Neuronal stem cell (in vitro differentiated cells): ENCODE measurements at regions not wholly inside any gene's neighbourhood (a gene's known extent, or its start where the extent isn't known, plus 50 kb on each side); places are given as distances from the start of the nearest gene placed in this dataset.

Source experiments
- DNase-seq: peaks from one replicate; pipeline ENCODE4 v3.0.0-alpha.2; 2013; ENCODE audit warnings: low spot score
- H2AFZ ChIP-seq: one replicate; pipeline ENCODE4 v1.6.1; 2013; ENCODE audit warnings: mild to moderate bottlenecking, low read length, inconsistent platforms
- H2AK5ac ChIP-seq: 2 replicates; pipeline ENCODE4 v1.6.1; 2013; ENCODE audit warnings: low read depth, mild to moderate bottlenecking, inconsistent platforms, low read length, moderate library complexity, mixed read lengths
- H2BK120ac ChIP-seq: 2 replicates; pipeline ENCODE4 v1.6.1; 2013; ENCODE audit warnings: low read depth, mild to moderate bottlenecking, inconsistent platforms, low read length, moderate library complexity, mixed read lengths
- H2BK12ac ChIP-seq: one replicate; pipeline ENCODE4 v1.6.1; 2013; ENCODE audit warnings: low read length, inconsistent platforms
- H2BK15ac ChIP-seq: 2 replicates; pipeline ENCODE4 v1.6.1; 2013; ENCODE audit warnings: mild to moderate bottlenecking, low read length, inconsistent platforms, mixed read lengths
- H2BK5ac ChIP-seq: one replicate; pipeline ENCODE4 v1.6.1; 2013; ENCODE audit warnings: inconsistent platforms, mild to moderate bottlenecking, low read length, moderate library complexity
- H3K14ac ChIP-seq: one replicate; pipeline ENCODE4 v1.6.1; 2013; ENCODE audit warnings: low read length, inconsistent platforms
- H3K18ac ChIP-seq: 2 replicates; pipeline ENCODE4 v1.6.1; 2013; ENCODE audit warnings: low read length, inconsistent platforms
- H3K23ac ChIP-seq: 2 replicates; pipeline ENCODE4 v1.6.1; 2013; ENCODE audit warnings: low read depth, mild to moderate bottlenecking, mixed read lengths, low read length, inconsistent platforms; ENCODE audit not compliant: poor library complexity
- H3K27ac ChIP-seq: replicated peaks from 3 replicates; pipeline ENCODE4 v1.5.1; 2013; ENCODE audit warnings: low read length, inconsistent platforms
- H3K27me3 ChIP-seq, 3 experiments: 2 replicates each; pipeline ENCODE4 v1.6.1; 2013; ENCODE audit warnings: low read length in 3 of 3, mild to moderate bottlenecking in 2 of 3, inconsistent platforms in 1 of 3, low read depth in 1 of 3, mixed read lengths in 1 of 3, moderate library complexity in 1 of 3; ENCODE audit not compliant: control insufficient read depth in 3 of 3, insufficient read depth in 3 of 3
- H3K36me3 ChIP-seq, 2 donors: replicated peaks in 1 of 2; 2 replicates each; pipeline ENCODE4 v1.6.1; 2013; ENCODE audit warnings: low read length in 2 of 2; ENCODE audit not compliant: control insufficient read depth in 2 of 2, insufficient read depth in 2 of 2
- H3K4ac ChIP-seq: 2 replicates; pipeline ENCODE4 v1.6.1; 2013; ENCODE audit warnings: inconsistent platforms, mild to moderate bottlenecking, low read length, moderate library complexity
- H3K4me1 ChIP-seq, 2 donors: 1 replicate in 1 of 2; 2 replicates in 1 of 2; pipeline ENCODE4 v1.6.1; 2013; ENCODE audit warnings: low read length in 2 of 2, low read depth in 1 of 2; ENCODE audit not compliant: control insufficient read depth in 2 of 2, insufficient read depth in 1 of 2
- H3K4me2 ChIP-seq: one replicate; pipeline ENCODE4 v1.6.1; 2013; ENCODE audit warnings: mild to moderate bottlenecking, low read length, inconsistent platforms; ENCODE audit not compliant: insufficient read depth, poor library complexity, severe bottlenecking
- H3K4me3 ChIP-seq, 2 donors: 2 replicates each; pipeline ENCODE4 v1.5.1; 2013; ENCODE audit warnings: low read length in 2 of 2, mild to moderate bottlenecking in 2 of 2, inconsistent platforms in 1 of 2, moderate library complexity in 1 of 2
- H3K79me1 ChIP-seq: one replicate; pipeline ENCODE4 v1.6.1; 2013; ENCODE audit warnings: low read depth, mild to moderate bottlenecking, inconsistent platforms, low read length, moderate library complexity
- H3K9ac ChIP-seq: one replicate; pipeline ENCODE4 v1.6.1; 2013; ENCODE audit warnings: mild to moderate bottlenecking, low read depth, low read length, inconsistent platforms; ENCODE audit not compliant: poor library complexity
- H3K9me3 ChIP-seq, 2 donors: replicated peaks in 1 of 2; 2 replicates each; pipeline versions ENCODE3 to v1.6.1; 2013; ENCODE audit warnings: low read length in 2 of 2, mild to moderate bottlenecking in 2 of 2, inconsistent platforms in 1 of 2, low read depth in 1 of 2, mixed read lengths in 1 of 2, moderate library complexity in 1 of 2; ENCODE audit not compliant: control insufficient read depth in 2 of 2, insufficient read depth in 1 of 2
- H4K8ac ChIP-seq: one replicate; pipeline ENCODE4 v1.6.1; 2013; ENCODE audit warnings: low read depth, mild to moderate bottlenecking, inconsistent platforms, low read length, moderate library complexity
- H4K91ac ChIP-seq: one replicate; pipeline ENCODE4 v1.6.1; 2013; ENCODE audit warnings: low read length, low read depth, mild to moderate bottlenecking, inconsistent platforms; ENCODE audit not compliant: poor library complexity
- WGBS, 2 donors: extraction: QIAGEN DNeasy Blood & Tissue Kit; methylation state at CpG; one replicate each; pipeline ENCODE4 v1.1.7; 2013; ENCODE audit warnings: missing lambda C conversion rate in 2 of 2, mixed read lengths in 1 of 2; ENCODE audit not compliant: insufficient read length in 2 of 2, insufficient replicate concordance in 1 of 2; ENCODE audit errors: extremely low coverage in 2 of 2; 5-methylcytosine and 5-hydroxymethylcytosine counted together

GRCh38 chr3:181974198-181974597, 262.5 kb downstream of the SOX2 start:
- no CpG with 5 or more reads among the region's 2 CpGs for WGBS, 2 donors

GRCh38 chr3:181976526-181976925, 264.8 kb downstream of the SOX2 start:
- Histone ChIP-seq H2AFZ (no peak overlapping the region), H3K9ac (no peak overlapping the region), H2BK15ac (no peak overlapping the region), H3K14ac (no peak overlapping the region), H3K4me1 (peaks cover 0 to 2% of the 10 kb centered on the region in 2 donors), H4K8ac (no peak overlapping the region), H3K23ac (no peak overlapping the region), H3K27me3 (no peaks in the 10 kb centered on the region), H4K91ac (no peak overlapping the region), H3K36me3 (no peaks in the 10 kb centered on the region), H3K4me2 (no peak overlapping the region), H2BK12ac (no peak overlapping the region), H2BK5ac (no peak overlapping the region), H3K79me1 (no peaks in the 10 kb centered on the region), H2AK5ac (no peak overlapping the region), H3K27ac (no peak overlapping the region), H2BK120ac (no peak overlapping the region), H3K18ac (no peak overlapping the region), H3K4me3 (no peak overlapping the region), H3K9me3 (peaks cover 0 to 3% of the 10 kb centered on the region in 2 donors), H3K4ac (no peak overlapping the region)
- WGBS, 2 donors = no CpG with 5 or more reads among the region's 1 CpG
- no peak for DNase-seq

More at GRCh38 chr3:181974198-181974597, 262.5 kb downstream of the SOX2 start:
- no peaks in the 10 kb centered on the region for H3K9me3 ChIP-seq
- no peaks in the 10 kb centered on the region for H3K79me1 ChIP-seq
- no peak overlapping the region for H4K91ac ChIP-seq
- no peak overlapping the region for H2BK12ac ChIP-seq
- no peaks in the 10 kb centered on the region for H3K36me3 ChIP-seq
- H2BK15ac ChIP-seq = no peak overlapping the region
- no peak overlapping the region for H3K9ac ChIP-seq
- no peak overlapping the region for H2AK5ac ChIP-seq
- H3K4me1 ChIP-seq = peaks cover 0 to 2% of the 10 kb centered on the region in 2 donors
- H4K8ac ChIP-seq = no peak overlapping the region
- H3K14ac ChIP-seq = no peak overlapping the region
- no peak overlapping the region for H2BK120ac ChIP-seq
- H3K4me3 ChIP-seq = no peak overlapping the region
- DNase-seq = no peak
- no peak overlapping the region for H3K23ac ChIP-seq
- no peak overlapping the region for H3K18ac ChIP-seq
- H3K27ac ChIP-seq = no peak overlapping the region
- H2BK5ac ChIP-seq = no peak overlapping the region
- H3K27me3 ChIP-seq = no peaks in the 10 kb centered on the region
- no peak overlapping the region for H3K4me2 ChIP-seq
- H2AFZ ChIP-seq = no peak overlapping the region
- no peak overlapping the region for H3K4ac ChIP-seq

GRCh38 chr3:181985386-181985785, 273.7 kb downstream of the SOX2 start:
- Histone ChIP-seq H2BK5ac (no peak overlapping the region), H3K4me2 (no peak overlapping the region), H3K9ac (no peak overlapping the region), H3K4me3 (no peak overlapping the region), H3K14ac (no peak overlapping the region), H3K4ac (no peak overlapping the region), H3K27ac (no peak overlapping the region), H3K23ac (no peak overlapping the region), H2AK5ac (no peak overlapping the region), H3K4me1 (no peaks in the 10 kb centered on the region), H3K9me3 (peaks cover 3 to 21% of the 10 kb centered on the region in 2 donors), H2BK15ac (no peak overlapping the region), H2BK120ac (no peak overlapping the region), H4K91ac (no peak overlapping the region), H4K8ac (no peak overlapping the region), H3K18ac (no peak overlapping the region), H2AFZ (no peak overlapping the region), H3K27me3 (no peaks in the 10 kb centered on the region), H3K36me3 (no peaks in the 10 kb centered on the region), H2BK12ac (no peak overlapping the region), H3K79me1 (no peaks in the 10 kb centered on the region)
- no peak for DNase-seq
- no CpG with 5 or more reads among the region's 2 CpGs for WGBS, 2 donors

- Histone ChIP-seq H3K4me1 (peaks cover 0 to 6% of the 10 kb centered on the region in 2 donors), H2BK15ac (no peak overlapping the region), H2AK5ac (no peak overlapping the region), H3K27ac (no peak overlapping the region), H3K18ac (no peak overlapping the region), H3K36me3 (no peaks in the 10 kb centered on the region), H3K4ac (no peak overlapping the region), H3K14ac (no peak overlapping the region), H2BK5ac (no peak overlapping the region), H3K79me1 (no peaks in the 10 kb centered on the region), H3K9me3 (peaks cover 2 to 8% of the 10 kb centered on the region in 2 donors), H3K23ac (no peak overlapping the region), H2BK12ac (no peak overlapping the region), H3K9ac (no peak overlapping the region), H4K91ac (no peak overlapping the region), H3K27me3 (no peaks in the 10 kb centered on the region), H3K4me2 (no peak overlapping the region), H3K4me3 (no peak overlapping the region), H2BK120ac (no peak overlapping the region), H4K8ac (no peak overlapping the region), H2AFZ (no peak overlapping the region)
- DNase-seq = no peak
- no CpG with 5 or more reads among the region's 4 CpGs for WGBS, 2 donors
These were observed 276.0 kb downstream of the SOX2 start for GRCh38 chr3:181987736-181988135.
